Body of pancreas (tissue), 4 donors: ENCODE measurements at regions not wholly inside any gene's neighbourhood (a gene's known extent, or its start where the extent isn't known, plus 50 kb on each side); places are given as distances from the start of the nearest gene placed in this dataset.

Experiments used
- POLR2A ChIP-seq, 3 donors: fragments of 450-650 bp; IDR thresholded peaks; one replicate each; pipeline ENCODE4 v1.6.1; 2016; ENCODE audit warnings: antibody characterized with exemption in 3 of 3, mild to moderate bottlenecking in 2 of 3
- TF ChIP-seq, protein P1 (sequence below), 7 experiments: fragments of 450-650 bp in 4 of 7; fragments of 200-600 bp in 3 of 7; sonication (generic) in 3 of 7; IDR thresholded peaks; one replicate each; pipeline ENCODE4 v1.5.1; 2016 to 2019; ENCODE audit warnings: antibody characterized with exemption in 7 of 7

- TF ChIP-seq, protein P1, sequence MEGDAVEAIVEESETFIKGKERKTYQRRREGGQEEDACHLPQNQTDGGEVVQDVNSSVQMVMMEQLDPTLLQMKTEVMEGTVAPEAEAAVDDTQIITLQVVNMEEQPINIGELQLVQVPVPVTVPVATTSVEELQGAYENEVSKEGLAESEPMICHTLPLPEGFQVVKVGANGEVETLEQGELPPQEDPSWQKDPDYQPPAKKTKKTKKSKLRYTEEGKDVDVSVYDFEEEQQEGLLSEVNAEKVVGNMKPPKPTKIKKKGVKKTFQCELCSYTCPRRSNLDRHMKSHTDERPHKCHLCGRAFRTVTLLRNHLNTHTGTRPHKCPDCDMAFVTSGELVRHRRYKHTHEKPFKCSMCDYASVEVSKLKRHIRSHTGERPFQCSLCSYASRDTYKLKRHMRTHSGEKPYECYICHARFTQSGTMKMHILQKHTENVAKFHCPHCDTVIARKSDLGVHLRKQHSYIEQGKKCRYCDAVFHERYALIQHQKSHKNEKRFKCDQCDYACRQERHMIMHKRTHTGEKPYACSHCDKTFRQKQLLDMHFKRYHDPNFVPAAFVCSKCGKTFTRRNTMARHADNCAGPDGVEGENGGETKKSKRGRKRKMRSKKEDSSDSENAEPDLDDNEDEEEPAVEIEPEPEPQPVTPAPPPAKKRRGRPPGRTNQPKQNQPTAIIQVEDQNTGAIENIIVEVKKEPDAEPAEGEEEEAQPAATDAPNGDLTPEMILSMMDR (IDR thresholded peaks at IDR 0.05) = no peak
- TF ChIP-seq POLR2A (IDR thresholded peaks at IDR 0.05) = no peak
Measured at GRCh38 chr5:125037530-125037929, 291.1 kb upstream of the ZNF608 start.
